ENCODE measurements at regions not wholly inside any gene's neighbourhood (a gene's known extent, or its start where the extent isn't known, plus 50 kb on each side); places are given as distances from the start of the nearest gene placed in this dataset.

DNA sequence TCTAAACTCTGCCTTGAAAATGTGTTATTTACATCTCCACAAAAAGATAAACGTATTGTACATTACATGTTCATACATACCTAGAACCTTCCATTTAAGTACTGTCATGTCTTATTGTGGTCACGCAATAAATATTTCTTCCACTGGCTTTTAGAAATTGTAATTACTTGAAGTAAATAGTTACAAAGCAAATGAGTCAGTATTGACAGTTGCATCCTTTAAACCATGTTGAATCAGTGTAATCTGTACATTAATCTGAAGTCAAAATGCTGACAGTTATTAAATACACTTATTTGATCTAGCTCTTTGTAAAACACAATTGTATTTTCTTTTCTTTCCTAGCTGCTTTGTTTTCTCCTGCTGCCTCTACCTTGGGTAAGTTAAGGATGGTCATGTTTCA, 446.7 kb downstream of the EPHA5 start:
- no peak for ATAC-seq (ENCODE audit: low read depth)
- Histone ChIP-seq H3K4me3 (ENCODE audit: insufficient read depth, low read depth, low read length) (no peak overlapping the region), H3K36me3 (ENCODE audit: control insufficient read depth, insufficient read depth, low read length) (no peaks in the 10 kb centered on the region), H3K4me2 (ENCODE audit: low read depth, low read length) (no peak overlapping the region), H3K14ac (replicated peaks; ENCODE audit: low read depth, low read length) (no peak overlapping the region), H3K27me3 (ENCODE audit: control insufficient read depth, insufficient read depth, low read length) (no peaks in the 10 kb centered on the region), H4K20me1 (ENCODE audit: insufficient read depth, low read length) (no peaks in the 10 kb centered on the region), H3K9me3 (ENCODE audit: control insufficient read depth, insufficient read depth, low read length) (no peaks in the 10 kb centered on the region; the same call in 1 of the 2 replicates), H3K18ac (ENCODE audit: low read depth, low read length) (no peak overlapping the region), H4K8ac (ENCODE audit: low read depth in 2 of 2, low read length in 2 of 2) (no peak overlapping the region), H4K91ac (ENCODE audit: insufficient read depth, low read depth, low read length) (no peak overlapping the region), H2BK15ac (ENCODE audit: low read depth, low read length) (no peak overlapping the region), H2BK20ac (ENCODE audit: low read depth, low read length) (no peak overlapping the region), H3K23ac (ENCODE audit: low read depth, low read length) (no peak overlapping the region), H3K9ac (ENCODE audit: low read depth, low read length) (no peak overlapping the region), H3K79me1 (ENCODE audit: low read depth in 1 of 2, low read length in 2 of 2) (no peaks in the 10 kb centered on the region), H3K27ac (ENCODE audit: insufficient read depth, low read length) (no peak overlapping the region), H3K4ac (ENCODE audit: low read depth, low read length) (no peak overlapping the region), H3K4me1 (ENCODE audit: control insufficient read depth, insufficient read depth, low read length) (no peaks in the 10 kb centered on the region), H3K56ac (ENCODE audit: extremely low read depth, insufficient read depth, low read length) (no peak overlapping the region), H2BK120ac (ENCODE audit: low read depth, low read length) (no peak overlapping the region), H2AK9ac (replicated peaks; ENCODE audit: low read depth, low read length, poor library complexity) (no peak overlapping the region), H4K5ac (ENCODE audit: low read depth, low read length) (no peak overlapping the region), H3K9me1 (ENCODE audit: insufficient read depth, low read length) (no peaks in the 10 kb centered on the region), H2AFZ (replicated peaks; ENCODE audit: low read length, poor library complexity) (no peak overlapping the region), H2AK5ac (ENCODE audit: low read depth, low read length) (no peak overlapping the region), H2BK5ac (ENCODE audit: low read depth, low read length, poor library complexity, severe bottlenecking) (no peak overlapping the region)
- no TSS peak for BruUV-seq (replicated peaks)
- no peak for DNase-seq
- in situ Hi-C loops (cut with MboI; ENCODE audit: low sequenced_read_pairs): no loop called here
- CTCF ChIA-PET: no interaction called here
- dilution Hi-C loops (cut with HindIII; ENCODE audit: low sequenced_read_pairs, unreplicated experiment): no loop called here
- POLR2A ChIA-PET (ENCODE audit: unreplicated experiment): no interaction called here
- no CpG with 5 or more reads among the region's 2 CpGs for WGBS, 2 experiments (ENCODE audit: extremely low coverage in 2 of 2, insufficient read length in 1 of 2)
- intact Hi-C loops (cut with micrococcal nuclease): no loop called here
- no peak for TF ChIP-seq BHLHE40 (IDR thresholded peaks at IDR 0.05; ENCODE audit: low read depth, low read length)
- no peak for TF ChIP-seq CHD1 (IDR thresholded peaks at IDR 0.05; ENCODE audit: low read depth, low read length)
- TF ChIP-seq POLR2A (IDR thresholded peaks at IDR 0.05; ENCODE audit: low read depth, low read length): no peak
- TF ChIP-seq, protein P1, sequence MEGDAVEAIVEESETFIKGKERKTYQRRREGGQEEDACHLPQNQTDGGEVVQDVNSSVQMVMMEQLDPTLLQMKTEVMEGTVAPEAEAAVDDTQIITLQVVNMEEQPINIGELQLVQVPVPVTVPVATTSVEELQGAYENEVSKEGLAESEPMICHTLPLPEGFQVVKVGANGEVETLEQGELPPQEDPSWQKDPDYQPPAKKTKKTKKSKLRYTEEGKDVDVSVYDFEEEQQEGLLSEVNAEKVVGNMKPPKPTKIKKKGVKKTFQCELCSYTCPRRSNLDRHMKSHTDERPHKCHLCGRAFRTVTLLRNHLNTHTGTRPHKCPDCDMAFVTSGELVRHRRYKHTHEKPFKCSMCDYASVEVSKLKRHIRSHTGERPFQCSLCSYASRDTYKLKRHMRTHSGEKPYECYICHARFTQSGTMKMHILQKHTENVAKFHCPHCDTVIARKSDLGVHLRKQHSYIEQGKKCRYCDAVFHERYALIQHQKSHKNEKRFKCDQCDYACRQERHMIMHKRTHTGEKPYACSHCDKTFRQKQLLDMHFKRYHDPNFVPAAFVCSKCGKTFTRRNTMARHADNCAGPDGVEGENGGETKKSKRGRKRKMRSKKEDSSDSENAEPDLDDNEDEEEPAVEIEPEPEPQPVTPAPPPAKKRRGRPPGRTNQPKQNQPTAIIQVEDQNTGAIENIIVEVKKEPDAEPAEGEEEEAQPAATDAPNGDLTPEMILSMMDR (conservative IDR thresholded peaks at IDR 0.05; ENCODE audit: low read depth, low read length): no peak
- TF ChIP-seq, protein P2, sequence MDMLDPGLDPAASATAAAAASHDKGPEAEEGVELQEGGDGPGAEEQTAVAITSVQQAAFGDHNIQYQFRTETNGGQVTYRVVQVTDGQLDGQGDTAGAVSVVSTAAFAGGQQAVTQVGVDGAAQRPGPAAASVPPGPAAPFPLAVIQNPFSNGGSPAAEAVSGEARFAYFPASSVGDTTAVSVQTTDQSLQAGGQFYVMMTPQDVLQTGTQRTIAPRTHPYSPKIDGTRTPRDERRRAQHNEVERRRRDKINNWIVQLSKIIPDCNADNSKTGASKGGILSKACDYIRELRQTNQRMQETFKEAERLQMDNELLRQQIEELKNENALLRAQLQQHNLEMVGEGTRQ (IDR thresholded peaks at IDR 0.05; ENCODE audit: low read depth, low read length): no peak
- no peak for TF ChIP-seq SMC3 (IDR thresholded peaks at IDR 0.05; ENCODE audit: low read depth, low read length)
- no peak for TF ChIP-seq CEBPB (IDR thresholded peaks at IDR 0.05; ENCODE audit: low read depth, low read length)
- TF ChIP-seq MXI1 (IDR thresholded peaks at IDR 0.05; ENCODE audit: borderline replicate concordance, low read depth, low read length): no peak
- TF ChIP-seq RFX5 (IDR thresholded peaks at IDR 0.05; ENCODE audit: low read depth, low read length): no peak
- TF ChIP-seq MAFK (IDR thresholded peaks at IDR 0.05; ENCODE audit: low read depth, low read length): no peak
- TF ChIP-seq, protein P3, sequence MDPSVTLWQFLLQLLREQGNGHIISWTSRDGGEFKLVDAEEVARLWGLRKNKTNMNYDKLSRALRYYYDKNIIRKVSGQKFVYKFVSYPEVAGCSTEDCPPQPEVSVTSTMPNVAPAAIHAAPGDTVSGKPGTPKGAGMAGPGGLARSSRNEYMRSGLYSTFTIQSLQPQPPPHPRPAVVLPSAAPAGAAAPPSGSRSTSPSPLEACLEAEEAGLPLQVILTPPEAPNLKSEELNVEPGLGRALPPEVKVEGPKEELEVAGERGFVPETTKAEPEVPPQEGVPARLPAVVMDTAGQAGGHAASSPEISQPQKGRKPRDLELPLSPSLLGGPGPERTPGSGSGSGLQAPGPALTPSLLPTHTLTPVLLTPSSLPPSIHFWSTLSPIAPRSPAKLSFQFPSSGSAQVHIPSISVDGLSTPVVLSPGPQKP (IDR thresholded peaks at IDR 0.05; ENCODE audit: borderline replicate concordance, low read depth, low read length): no peak
- TF ChIP-seq RAD21 (IDR thresholded peaks at IDR 0.05; ENCODE audit: low read length): no peak
- TF ChIP-seq FOS (IDR thresholded peaks at IDR 0.05; ENCODE audit: low read depth, low read length): no peak
- no peak for TF ChIP-seq RCOR1 (IDR thresholded peaks at IDR 0.05; ENCODE audit: insufficient replicate concordance, low read length)
- TF ChIP-seq NFE2L2 (IDR thresholded peaks at IDR 0.05; ENCODE audit: low read depth, low read length): no peak
- no peak for TF ChIP-seq MAZ (IDR thresholded peaks at IDR 0.05; ENCODE audit: borderline replicate concordance, low read depth, low read length)

All from IMR-90 (cell line).